GM19328 (cell line): ENCODE measurements at regions not wholly inside any gene's neighbourhood (a gene's known extent, or its start where the extent isn't known, plus 50 kb on each side); places are given as distances from the start of the nearest gene placed in this dataset.
"Not testable (repeated sequence)": the region's sequence is repeated elsewhere in the genome, so short reads cannot be mapped to it uniquely, and the experiment has no call there.

ENCODE experiments used
- ATAC-seq: cut with Tn5 transposase; IDR thresholded peaks from one replicate; pipeline ENCODE4 v1.9.1; 2021; ENCODE audit warnings: mild to moderate bottlenecking, moderate library complexity; ENCODE audit not compliant: unreplicated experiment

GRCh38 chr1:116850436-116850835 is 59.3 kb upstream of the PTGFRN start:
- no peak for ATAC-seq

DNA sequence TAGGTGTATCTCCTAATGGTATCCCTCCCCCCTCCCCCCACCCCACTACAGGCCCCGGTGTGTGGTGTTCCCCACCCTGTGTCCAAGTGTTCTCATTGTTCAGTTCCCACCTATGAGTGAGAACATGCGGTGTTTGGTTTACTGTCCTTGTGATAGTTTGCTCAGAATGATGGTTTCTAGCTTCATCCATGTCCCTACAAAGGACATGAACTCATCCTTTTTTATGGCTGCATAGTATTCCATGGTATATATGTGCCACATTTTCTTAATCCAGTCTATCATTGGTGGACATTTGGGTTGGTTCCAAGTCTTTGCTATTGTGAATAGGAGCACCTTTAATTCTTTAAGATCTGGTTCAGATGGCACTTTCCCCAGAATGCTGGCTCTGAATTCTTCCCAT is 58.5 kb upstream of the PTGFRN start:
- not testable (repeated sequence) for ATAC-seq

DNA sequence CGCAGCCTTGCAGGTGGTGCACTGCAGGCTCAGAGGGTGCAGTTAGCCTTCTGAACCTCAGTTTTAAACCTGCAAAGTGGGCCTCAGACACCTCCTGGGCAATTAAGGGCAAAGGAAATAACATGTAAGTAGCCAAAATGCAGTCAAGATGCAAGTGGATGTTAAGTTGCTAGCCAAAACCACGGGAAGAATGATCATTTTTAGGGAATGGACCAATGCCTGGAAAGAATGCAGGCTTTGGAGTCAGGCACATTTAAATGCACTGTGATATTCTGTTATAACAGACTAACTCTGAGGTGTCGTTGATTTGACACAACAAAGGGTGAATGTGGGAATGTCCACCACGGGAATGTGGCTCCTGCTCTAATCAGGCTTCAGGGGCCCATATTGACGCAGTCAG is 57.9 kb upstream of the PTGFRN start:
- no peak for ATAC-seq

- ATAC-seq, result no peak
These were observed 57.3 kb upstream of the PTGFRN start for GRCh38 chr1:116852367-116852766.

- ATAC-seq, result no peak
These were observed 56.8 kb upstream of the PTGFRN start for GRCh38 chr1:116852910-116853309.

- no peak for ATAC-seq
These were observed 55.9 kb upstream of the PTGFRN start for GRCh38 chr1:116853680-116854402.

- no peak for ATAC-seq
These were observed 55.4 kb upstream of the PTGFRN start for GRCh38 chr1:116854403-116854690.

- ATAC-seq, result no peak
These were observed 55.0 kb upstream of the PTGFRN start for GRCh38 chr1:116854716-116855115.

DNA sequence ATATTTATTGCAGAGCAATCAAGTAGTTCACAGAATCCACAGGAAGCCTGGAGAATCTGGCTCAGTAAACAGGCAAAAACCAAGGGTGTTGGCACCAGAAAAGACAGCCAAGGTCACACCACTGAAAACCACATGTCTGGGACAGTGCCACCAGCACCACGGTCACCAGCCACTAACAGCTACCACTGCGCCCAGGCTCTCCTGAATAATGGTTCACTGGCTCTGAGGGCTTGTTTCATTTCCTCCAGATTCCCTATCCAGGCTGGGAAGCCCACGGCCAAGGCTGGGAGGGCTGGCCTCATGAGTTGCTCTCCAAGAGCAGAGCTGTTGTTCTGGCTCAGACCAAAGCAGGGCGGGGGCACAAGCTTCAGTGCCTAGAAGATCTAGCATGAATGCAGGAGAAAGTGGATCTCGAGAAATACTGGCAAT is 54.5 kb upstream of the PTGFRN start:
- ATAC-seq, result no peak

DNA sequence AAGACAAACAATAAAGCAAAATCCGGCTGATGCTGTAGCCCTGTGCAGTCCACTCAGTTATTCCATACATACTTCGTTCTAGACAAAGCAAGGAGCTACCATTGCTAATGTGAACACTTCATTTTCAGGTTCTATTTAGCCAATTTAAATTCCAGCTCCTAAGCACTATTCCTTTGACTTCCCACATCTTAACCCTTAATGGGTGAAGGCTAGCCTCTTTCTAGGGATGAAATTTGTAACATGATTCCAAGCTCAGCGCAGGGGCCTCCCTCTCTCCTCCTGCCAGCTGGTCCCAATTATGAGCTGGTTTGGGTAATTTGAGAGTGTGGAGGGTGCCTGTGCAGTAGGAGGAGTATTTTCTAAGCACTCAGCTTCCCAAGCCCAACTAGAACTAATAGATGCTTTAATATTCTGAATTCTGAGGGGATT is 53.9 kb upstream of the PTGFRN start:
- ATAC-seq, result no peak

- no peak for ATAC-seq
These were observed 53.4 kb upstream of the PTGFRN start for GRCh38 chr1:116856312-116856711.

DNA sequence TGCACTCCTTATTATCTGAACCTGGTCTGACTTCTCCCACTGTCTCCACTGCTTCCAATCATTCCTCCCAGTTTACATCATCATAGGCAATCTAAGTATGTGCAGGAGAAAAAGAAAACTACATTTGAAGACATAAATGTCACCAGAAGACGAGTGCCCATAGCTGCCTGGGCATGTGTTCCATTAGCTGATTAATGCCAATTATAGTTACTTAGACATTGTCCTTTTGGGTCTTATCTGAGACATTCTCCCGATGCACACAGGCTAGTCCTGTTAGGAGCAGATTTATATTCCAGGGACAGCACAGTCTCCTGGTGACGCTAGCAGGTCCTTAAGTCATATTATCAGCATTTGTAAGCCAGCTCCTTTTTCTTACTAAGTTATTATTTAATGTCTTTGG is 52.6 kb upstream of the PTGFRN start:
- no peak for ATAC-seq
